Glomerular visceral epithelial cell (primary cell): ENCODE measurements at regions not wholly inside any gene's neighbourhood (a gene's known extent, or its start where the extent isn't known, plus 50 kb on each side); places are given as distances from the start of the nearest gene placed in this dataset.

ENCODE experiments used
- DNase-seq: peaks from one replicate; pipeline ENCODE4 v3.0.0-alpha.2; 2016; ENCODE audit errors: extremely low spot score

- peak; percentile 62 for DNase-seq
These were observed 111.4 kb upstream of the C1QTNF9B start for GRCh38 chr13:24008679-24009078.

GRCh38 chr13:24011266-24011665 is 114.0 kb upstream of the C1QTNF9B start:
- DNase-seq: no peak

DNA sequence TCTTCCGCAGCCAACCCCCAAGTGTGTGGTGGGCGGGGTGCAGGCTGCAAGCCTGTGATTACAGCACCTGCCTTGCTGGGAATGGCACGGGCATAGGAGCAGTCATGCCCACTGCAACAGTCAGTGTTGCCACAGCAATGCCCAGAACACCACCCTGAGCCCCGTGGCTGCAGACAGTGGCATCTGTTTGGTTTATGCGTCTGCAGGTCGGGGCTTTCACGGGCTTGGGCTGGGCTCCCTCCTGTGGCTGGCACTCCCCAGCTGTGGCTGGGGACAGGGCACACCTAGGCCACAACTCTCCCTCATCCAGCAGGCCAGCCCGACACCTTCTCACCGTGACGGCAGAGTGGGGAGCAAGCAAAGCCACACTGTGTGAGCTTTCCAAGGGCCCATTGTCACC is 115.3 kb upstream of the C1QTNF9B start:
- DNase-seq: no peak

DNA sequence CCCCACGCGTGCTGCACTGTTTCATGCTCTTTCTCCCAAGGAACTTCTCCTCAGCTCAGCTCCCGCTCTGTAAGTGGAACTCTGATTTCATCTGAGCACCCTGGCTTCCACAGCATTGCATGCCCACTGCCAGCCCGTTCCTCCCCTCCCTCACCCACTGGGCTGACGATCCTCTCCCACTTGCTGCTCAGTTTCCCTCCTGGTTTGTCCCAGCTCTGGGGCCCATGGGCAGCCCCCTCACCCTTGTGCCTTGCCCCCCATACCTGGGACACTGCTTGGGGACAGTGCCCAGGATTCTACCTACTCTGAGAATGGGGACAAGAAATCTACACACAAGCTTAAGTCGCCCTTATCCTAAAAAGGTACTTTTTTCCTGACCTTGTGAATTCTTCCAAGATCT is 115.9 kb upstream of the C1QTNF9B start:
- DNase-seq: no peak

GRCh38 chr13:24016046-24016445 is 118.7 kb upstream of the C1QTNF9B start:
- no peak for DNase-seq

- DNase-seq: no peak
These were observed 125.3 kb upstream of the C1QTNF9B start for GRCh38 chr13:24022568-24022967.

GRCh38 chr13:24023073-24023472 is 125.8 kb upstream of the C1QTNF9B start:
- no peak for DNase-seq

DNA sequence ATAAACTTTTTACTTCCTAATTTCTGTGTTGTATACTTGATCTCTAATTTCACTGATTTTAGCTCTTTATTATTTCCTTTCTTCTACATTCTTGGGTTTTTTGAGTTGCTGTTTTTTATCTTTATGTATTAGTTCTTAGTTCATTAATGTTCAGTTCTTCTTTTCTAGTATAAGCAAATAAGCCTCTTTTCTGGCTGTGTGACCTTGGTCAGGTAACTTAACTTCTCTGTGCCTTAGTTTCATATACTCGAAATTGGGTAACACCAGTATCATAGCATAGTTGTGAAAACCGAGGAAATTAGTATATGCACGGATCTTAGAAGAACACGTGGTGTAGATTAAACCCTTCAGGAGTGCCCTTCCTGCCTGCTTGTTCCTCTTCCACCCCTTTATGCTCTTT is 130.2 kb upstream of the C1QTNF9B start:
- DNase-seq: no peak

- no peak for DNase-seq
These were observed 128.3 kb upstream of the SPATA13 start for GRCh38 chr13:24032252-24032651.

- DNase-seq: no peak
These were observed 127.8 kb upstream of the SPATA13 start for GRCh38 chr13:24032674-24033073.

DNA sequence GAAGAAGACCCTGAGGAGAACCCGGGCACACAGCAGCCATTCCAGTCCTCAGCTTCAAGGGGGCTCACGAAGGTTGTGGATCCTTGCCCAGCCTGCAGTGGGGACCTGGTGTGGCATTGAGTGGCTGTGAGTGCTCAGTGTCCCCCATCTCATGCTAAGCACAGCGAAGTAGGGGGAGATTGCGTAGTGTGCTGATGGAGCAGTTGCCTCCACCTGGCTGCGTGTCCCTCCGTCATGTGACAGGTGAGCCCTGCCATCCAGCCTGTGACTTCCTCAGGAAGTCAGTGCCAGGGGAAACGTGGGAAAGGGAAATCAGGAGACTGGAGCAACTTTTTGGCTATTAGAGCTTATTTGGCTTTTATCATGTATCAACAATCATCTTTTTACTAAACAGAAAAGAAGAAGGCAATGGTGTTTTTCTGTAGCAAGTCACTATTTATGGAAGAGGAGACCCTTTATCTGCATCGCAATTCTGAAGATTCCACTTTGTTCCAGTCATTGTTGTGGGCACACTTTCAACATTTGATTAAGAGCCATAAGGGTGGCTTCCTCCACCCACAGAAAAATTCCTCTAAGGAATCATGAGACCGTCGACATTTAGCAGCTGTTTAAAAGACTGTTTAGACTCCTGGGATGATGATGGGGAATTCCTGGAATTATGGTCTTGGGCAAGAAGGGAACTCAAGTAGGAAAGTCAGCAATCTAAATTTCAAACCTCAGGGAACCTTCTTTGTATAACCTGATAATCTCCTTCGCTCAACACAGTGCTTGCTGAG is 126.8 kb upstream of the SPATA13 start:
- no peak for DNase-seq

DNA sequence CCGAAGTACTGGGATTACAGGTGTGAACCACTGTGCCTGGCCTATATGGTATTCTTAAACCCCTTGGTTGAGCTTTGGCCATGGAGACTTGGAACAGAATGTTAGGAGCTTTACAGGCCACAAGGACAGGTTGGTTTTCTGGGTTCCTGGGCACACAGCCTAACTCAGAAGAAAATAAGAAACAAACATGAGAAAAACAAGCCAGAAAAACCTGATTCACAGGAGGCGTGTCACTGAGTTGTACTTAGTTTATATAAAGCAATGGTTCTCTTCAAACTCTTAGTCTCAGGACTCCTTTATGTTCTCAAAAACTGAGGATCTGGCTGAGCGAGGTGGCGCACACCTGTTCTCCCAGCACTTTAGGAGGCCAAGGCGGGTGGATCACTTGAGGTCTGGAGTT is 125.1 kb upstream of the SPATA13 start:
- DNase-seq: no peak

DNA sequence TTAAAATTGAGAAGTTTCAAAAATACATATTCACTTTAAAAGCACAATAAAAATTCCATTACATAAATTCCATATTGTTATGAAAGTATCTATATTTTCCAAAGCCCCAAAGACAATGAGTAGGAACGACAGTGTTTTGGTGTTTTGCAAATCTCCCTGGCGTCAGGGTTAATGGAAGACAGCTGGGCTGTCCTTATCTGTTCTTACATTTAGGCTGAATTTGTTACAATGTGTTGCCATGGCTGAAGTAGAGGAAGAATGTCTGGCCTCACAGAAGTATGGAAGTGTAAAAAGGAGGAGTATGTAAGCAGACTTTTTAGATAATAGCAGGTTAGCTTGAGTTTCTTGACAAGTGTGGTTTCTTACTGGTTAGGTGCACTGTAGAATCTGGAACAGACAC is 124.4 kb upstream of the SPATA13 start:
- no peak for DNase-seq

- DNase-seq: peak; percentile 24
These were observed 122.1 kb upstream of the SPATA13 start for GRCh38 chr13:24038405-24038804.

DNA sequence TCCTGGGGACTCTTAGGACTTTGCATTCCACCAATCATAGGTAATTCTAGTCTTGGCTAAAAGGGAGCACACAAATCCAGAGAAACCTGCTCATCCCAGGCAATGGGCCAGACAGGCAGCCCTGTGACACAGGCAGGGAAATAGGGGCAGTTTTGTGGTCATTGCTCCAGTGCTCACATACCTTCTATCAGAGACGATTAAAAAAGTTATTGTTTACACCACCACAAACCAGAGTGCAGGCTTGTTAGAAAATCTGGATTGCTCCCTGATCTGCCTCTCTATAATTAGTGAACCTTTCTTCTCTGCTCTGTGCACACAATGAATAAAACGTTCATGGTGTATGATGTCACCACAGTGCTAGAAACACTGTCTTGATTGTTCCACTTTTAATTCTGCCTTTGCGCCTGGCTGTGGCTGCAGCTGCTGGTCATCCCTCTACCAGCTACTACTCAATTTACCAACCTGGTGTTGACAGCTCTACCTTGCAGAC is 121.6 kb upstream of the SPATA13 start:
- DNase-seq: peak; percentile 30

DNA sequence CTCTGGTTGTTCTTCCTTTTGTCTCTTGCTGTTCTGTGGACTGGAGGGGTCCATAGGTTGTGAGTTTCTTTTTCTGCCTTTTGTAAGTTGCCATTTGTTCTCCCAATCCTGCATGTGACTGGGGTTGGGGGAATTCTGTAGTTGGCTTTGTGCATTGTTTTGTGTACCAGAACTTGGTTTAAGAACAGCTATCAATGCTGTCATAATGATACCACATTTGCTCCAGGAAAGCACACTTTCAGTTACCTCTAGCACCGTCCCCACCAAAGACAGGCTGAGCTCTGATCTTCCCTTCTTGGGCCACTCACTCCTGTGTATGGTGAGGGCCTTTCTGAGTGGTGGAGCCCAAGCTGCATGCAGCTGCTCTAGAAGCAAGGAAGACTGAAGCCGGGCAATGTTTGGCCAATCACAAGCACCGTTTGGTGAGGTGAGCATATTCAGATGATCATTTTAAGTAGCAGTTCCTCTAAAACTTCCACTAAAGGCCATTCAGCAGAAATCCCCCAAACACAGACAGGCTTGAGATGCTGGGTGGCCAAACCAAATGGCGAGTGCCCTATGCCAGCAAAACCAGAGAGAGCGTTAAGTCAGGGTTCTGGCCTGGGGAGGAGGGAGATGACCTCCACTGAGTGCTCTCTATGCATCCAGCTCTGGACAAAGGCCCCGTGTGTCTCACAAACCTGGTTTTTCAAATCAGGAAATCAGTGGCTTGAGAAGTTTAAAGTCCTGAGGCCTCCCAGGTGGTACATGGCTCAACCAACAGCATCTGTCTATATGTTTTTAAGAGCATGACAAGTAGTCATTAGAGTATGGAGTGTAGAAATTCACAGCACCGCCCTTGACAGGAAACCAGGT is 120.7 kb upstream of the SPATA13 start:
- DNase-seq: no peak

DNA sequence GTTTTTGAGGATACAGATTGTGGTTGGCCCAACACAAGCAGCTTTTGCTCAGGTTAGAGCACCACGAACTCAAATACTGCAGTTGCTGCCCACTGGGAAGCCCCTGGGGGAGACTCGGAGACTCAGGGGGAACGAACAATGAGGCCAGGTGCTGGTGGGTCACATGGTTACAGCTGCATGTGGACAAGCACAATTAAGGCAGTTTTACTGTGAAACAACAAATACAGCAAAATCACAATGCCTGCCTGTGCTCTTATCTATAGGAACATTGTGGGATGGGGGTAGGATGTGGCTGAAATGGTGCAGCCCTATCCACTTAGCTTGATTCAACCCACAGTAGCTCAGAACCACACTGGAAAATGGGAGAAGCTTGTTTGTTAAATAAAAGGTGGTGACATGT is 119.7 kb upstream of the SPATA13 start:
- DNase-seq: no peak

DNA sequence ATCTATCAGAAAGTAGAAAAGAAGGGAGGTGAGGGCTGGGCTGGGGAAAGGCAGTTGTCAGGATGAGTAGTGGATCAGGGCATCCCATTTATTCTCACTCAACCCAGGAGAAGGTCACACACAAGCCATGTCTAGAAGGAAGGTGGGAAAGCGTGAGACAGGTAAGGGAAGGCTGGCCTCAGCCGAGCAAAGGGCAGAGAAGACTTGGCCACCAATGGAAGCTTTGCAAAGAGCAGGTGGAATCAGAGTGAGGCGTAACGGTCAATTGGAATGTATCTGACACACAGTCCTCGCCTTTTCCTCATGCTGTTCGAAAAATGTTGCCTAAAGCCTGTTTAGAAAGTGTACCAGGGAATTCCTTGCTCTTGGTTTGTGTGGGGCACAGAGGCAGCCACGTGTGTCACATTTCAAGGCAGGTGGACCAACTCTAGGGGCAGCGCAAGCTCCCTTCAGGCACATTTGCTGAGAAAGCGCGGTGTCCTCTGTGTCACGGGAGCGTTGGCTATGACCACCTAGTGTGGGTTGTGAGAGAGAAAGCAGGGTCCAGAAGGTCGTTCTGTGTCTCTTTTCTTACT is 118.8 kb upstream of the SPATA13 start:
- no peak for DNase-seq

DNA sequence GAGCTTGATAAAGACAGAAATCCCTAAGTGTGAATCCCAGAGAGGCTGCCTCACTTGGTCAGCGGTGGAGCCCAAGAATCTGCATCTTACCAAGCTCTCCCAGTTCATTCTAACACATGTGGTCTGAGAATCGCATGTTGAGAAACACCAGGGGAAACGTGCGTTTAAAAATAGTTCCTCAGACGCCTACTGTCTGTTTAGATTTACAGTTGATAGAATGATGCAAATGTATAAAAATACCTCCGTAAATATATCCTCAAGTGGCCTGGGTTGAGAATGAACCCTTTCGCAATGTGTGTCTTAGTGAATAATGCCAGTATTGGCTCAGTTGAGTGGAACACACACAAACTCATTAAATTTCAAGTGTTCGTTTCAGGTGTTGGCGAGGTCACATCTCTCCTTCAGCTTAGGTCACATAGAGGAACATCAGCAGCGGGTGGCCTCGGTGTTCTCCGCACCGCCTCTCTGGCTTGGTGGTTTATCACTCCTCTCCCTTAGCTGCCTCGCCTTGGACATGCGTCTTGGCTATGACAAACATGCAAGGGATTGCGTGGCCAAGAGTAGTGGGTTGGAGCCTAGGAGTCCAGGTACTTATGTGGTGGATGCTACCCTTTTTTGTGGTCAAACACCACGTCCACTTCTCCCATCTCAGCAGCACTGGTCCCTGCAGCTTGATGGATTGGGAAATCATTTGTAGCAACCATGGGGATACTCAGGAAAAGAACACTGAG is 117.6 kb upstream of the SPATA13 start:
- DNase-seq: no peak

GRCh38 chr13:24043590-24044350 is 116.8 kb upstream of the SPATA13 start:
- no peak for DNase-seq

DNA sequence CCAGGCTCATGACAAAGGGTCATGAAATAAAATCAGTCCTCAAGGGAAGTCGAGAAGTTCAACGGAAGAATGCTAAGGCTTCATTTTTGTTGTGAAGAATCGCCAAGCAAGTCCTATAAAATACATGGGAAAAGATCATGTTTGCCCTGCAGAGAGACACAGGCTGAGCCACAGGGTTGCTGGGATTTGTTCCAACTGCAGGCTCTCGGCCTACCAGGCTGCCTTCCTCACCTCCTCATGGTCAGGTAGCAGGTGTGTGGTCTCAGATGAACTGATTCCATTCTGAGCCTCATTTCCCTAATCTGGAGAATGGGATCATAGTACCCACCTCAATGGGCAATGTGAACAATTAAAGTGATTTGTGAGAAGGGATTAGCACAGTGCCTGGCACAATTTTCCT is 114.9 kb upstream of the SPATA13 start:
- DNase-seq: no peak
